Upper lobe of left lung (tissue), 4 donors: ENCODE measurements at regions not wholly inside any gene's neighbourhood (a gene's known extent, or its start where the extent isn't known, plus 50 kb on each side); places are given as distances from the start of the nearest gene placed in this dataset.

ENCODE experiments used
- CTCF ChIP-seq, 6 experiments: fragments of 450-650 bp in 4 of 6; fragments of 200-600 bp in 2 of 6; sonication (generic) in 2 of 6; IDR thresholded peaks; one replicate each; pipeline ENCODE4 v1.5.1; 2016 to 2019; ENCODE audit warnings: antibody characterized with exemption in 6 of 6
- POLR2A ChIP-seq, 4 donors: fragments of 450-650 bp; IDR thresholded peaks; one replicate each; pipeline ENCODE4 v1.5.1; 2016 to 2017; ENCODE audit warnings: antibody characterized with exemption in 4 of 4, mild to moderate bottlenecking in 2 of 4
- POLR2AphosphoS5 ChIP-seq, 2 donors: sonication (generic); formaldehyde crosslinking; IDR thresholded peaks; one replicate each; pipeline ENCODE4 v1.5.1; 2017; ENCODE audit warnings: antibody characterized with exemption in 2 of 2

DNA sequence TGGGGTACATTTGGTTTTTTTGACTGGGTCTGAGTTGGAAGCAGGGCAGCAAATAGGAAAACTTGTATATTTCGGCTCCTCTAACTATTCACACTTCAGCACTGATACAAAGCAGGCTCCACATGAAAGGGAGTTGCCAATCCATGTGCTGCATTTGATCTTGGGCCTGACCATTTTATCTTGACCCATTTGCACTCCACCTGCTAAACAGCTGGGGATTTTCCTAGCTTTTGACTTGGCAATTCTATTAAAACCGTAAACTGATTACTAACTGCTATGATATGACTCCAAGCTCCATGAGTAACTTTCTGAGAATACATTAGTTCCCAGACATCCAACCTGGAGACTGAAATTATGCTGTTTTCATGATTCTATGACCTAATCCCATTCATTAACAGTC lies 797.1 kb downstream of the BCL11B start:
- TF ChIP-seq POLR2A (IDR thresholded peaks at IDR 0.05): no peak
- TF ChIP-seq CTCF (IDR thresholded peaks at IDR 0.05): no peak
- no peak for TF ChIP-seq POLR2AphosphoS5 (IDR thresholded peaks at IDR 0.05)
